NAMALWA (cell line): ENCODE measurements at regions not wholly inside any gene's neighbourhood (a gene's known extent, or its start where the extent isn't known, plus 50 kb on each side); places are given as distances from the start of the nearest gene placed in this dataset.
"Not testable (repeated sequence)": the region's sequence is repeated elsewhere in the genome, so short reads cannot be mapped to it uniquely, and the experiment has no call there.

Experiments used
- DNase-seq: peaks from one replicate; pipeline ENCODE4 v3.0.0-alpha.2; 2015; ENCODE audit warnings: low spot score

DNA sequence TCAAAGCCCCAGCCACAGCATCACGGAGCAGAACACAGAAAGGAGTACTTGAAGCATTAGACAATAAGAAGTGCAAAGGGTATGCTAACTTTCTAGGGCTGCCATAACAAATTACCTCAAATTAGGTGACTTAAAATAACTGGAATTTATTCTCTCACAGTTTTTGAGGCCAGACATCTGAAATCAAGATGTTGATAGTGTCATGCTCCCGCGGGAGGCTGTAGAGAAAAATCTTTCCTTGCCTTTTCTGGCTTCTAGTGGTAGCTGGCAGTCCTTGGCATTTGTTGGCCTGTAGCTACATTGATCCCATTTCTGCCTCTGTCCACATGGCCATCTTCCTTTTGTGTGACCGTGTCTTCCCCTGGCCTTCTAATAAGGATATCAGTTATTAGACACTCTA is 51.9 kb upstream of the SPDL1 start:
- no peak for DNase-seq

DNA sequence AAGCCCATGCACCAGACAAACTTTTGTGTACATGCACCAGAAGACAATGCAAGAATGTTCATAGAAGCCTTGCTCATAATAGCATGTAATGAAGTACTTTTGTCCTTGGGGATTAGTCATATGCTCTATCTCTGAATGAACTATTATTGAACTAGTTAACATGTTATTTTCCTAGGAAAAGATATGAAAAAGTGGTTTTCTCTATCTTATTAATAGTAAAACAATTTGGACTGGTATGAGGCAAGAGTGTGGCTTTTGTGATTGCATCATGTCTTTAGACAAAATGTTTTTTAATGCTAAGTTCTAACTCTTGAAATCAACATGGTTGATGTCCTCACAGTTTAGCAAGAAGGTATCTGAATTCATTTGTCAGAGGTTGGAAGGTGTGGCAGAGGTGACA is 55.7 kb upstream of the SPDL1 start:
- DNase-seq, result no peak

DNA sequence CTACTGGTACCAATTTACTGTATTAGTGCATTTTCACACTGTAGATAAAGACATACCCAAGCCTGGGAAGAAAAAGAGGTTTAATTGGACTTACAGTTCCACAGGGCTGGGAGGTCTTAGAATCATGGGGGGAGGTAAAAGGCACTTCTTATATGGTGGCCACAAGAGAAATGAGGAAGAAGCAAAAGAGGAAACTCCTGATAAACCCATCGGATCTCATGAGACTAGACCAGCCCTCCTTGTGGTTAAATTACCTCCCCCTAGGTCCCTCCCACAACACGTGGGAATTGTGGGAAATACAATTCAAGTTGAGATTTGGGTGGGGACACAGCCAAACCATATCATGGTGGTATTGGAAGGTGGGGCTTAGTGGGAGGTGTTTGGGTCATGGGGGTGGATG is 56.5 kb upstream of the SPDL1 start:
- DNase-seq, result no peak

DNA sequence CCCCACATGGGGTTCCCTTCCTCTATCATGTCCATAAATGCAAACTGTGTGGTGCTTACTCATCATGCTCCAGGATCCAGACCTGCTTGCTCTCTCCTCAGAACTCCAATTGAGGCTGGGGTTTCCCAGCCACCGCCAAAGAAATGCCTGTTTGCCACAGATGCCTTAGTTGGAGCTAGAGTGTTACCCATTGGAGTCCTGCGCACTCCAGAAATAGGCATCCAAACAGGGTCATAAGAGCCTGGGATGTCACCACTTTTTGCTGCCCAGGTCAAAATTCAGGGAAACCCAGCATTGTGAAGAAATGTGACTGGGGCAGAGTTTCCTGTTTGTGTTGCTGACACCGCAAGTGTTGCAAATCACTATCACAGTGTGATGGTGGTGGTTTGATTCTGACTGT is 60.7 kb upstream of the SPDL1 start:
- no peak for DNase-seq

DNA sequence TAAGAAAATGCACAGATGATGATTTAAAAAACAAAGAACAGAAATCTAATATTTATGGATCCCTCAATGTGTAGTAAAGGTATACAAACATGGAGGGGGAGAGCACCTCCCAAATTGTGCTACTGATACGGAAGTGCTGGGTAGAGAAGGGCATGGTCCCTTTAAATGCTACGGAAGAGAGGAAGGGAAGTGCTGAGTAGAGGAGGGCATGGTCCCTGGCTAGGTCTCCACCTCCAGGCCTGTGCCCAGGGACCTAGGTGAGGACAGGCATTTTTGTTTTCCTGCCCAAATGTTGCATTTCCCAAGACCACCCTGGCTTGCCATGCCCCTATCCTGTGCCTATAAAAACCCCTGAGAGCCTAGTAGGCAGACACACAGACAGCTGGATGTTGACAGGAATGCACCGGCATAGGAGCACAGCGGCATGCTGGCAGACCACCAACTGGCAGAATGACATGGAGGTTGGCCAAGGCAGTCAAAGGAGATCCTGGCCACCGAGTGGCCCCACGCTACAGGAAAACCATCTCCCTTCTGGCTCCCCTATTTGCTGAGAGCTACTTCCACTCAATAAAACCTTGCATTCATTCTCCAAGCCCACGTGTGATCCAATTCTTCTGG is 62.1 kb upstream of the SPDL1 start:
- DNase-seq, result no peak

DNA sequence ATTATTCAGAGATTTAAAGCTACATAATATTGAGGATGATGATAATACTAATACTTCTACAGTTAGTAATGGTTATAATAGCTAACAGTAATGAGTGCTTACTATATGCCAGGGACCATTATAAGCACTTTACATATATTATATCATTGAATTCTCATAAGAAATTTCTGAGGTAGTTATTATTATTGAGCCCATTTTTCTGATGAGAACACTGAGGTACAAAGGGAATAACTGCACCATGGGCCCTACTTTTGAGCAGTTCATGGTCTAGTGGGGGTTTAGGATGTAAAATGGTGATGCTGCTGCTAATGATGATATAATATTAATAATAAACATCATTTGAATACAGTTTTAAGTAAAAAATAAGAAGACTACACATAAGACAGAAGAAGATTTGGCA is 64.2 kb upstream of the SPDL1 start:
- DNase-seq, result no peak

DNA sequence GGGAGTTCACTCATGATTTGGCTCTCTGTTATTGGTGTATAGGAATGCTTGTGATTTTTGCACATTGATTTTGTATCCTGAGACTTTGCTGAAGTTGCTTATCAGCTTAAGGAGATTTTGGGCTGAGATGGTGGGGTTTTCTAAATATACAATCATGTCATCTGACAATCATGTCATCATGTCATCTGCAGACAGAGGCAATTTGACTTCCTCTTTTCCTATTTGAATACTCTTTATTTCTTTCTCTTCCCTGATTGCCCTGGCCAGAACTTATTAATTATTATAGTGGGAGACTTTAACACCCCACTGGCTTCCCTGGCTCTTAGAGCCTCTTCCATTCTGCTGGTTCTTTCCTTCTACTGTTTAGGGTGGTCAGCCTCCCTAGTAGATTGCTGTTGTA is 64.8 kb upstream of the SPDL1 start:
- DNase-seq, result not testable (repeated sequence)

DNA sequence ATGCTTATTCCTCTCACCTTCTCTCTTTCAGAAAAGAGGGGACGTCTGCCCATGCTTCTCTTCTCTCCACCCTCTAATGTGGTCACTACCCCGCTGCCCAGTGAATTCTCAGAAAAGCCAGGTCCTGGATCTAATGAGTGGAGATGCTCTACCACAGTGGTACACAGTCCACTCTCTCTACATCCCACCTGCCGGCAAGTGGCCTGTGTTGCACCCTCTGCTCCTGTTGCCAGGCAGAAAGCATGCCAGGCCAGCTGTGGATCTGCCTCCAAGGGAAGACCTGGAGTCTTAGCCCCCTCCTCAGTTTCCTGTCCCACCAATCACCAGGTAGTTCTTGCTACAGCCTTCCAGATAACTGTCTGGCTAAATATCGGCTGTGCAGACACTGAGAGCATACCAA is 71.2 kb upstream of the SPDL1 start:
- no peak for DNase-seq

DNA sequence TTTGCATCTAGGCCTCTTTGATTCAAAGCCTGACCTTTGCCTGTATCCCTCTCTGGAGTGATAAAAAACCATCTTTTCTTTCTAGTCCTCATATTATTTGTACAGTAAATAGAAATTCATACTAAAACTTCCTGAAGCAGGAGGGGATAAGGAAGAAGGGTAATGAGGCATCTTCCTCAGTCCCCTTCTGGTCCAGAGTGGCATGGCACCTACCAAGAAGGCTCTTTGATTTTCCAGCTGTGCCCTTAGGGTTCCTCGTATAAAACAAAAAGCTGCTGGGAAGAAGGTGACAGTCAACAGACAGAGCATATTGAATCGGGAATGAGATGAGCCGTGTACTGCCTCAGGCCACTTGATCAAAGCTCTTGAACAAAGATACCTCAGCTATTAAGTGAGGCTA is 71.9 kb upstream of the SPDL1 start:
- no peak for DNase-seq

DNA sequence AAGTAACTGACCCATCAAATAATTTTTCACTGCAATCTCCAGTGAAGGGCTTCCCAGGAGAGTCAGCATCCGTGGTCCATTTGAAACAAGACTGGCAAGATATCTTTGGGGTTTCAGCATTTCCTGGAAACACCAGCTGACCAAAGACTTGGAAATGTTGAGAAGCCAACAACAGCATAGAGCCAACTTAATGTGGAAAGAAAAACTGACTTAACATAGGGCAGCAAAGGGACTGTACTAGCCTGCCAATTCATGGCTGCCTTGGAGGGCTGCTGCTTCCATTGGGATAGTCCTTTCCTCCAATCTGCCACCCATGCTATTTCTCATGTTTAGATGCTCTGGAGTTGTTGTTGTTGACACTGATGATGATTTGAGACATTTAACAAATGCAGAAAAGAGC is 76.5 kb upstream of the SPDL1 start:
- DNase-seq, result no peak

DNA sequence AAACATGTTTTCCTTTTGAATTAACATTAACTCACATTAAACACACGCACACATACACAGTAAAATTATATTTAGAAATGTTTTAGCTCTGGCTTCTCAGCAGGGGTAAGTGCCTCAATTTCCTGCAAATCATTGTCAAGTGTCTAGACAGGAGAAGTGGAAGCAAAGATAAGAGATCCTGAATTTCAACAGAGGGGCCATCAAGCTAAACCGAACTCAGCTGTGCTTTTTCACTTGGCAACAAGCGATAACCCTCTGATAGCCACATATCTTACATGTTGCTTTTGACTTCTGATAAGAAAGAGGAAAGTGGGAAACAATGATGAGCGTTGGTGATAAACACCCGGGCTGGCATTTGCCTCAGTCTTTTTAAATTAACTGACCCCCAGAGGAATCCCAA is 79.7 kb upstream of the SPDL1 start:
- no peak for DNase-seq

DNA sequence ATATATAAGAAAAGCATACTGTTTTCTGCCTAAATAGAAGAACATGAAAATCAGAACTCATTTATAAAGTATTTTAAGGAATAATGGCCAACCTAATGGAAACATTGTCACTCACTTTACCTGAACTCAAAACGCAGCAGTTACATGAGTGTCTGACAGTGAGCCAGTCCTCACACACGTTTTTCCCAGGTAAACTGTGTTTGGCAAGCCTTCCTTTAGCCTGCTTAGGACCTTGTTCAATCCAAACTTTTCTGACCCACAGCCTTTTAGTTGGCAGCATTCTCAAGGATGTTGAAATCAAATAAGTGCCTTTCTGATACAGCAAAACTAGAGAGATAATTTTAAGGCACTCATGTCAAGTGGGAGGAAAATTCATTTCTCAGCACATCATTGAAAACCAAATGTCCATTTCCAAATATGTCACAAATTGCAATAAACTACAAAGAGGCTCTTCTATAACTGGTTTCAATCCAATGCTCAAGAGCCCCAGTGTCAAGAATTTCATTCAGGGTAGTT is 83.5 kb upstream of the SPDL1 start:
- DNase-seq, result no peak

DNA sequence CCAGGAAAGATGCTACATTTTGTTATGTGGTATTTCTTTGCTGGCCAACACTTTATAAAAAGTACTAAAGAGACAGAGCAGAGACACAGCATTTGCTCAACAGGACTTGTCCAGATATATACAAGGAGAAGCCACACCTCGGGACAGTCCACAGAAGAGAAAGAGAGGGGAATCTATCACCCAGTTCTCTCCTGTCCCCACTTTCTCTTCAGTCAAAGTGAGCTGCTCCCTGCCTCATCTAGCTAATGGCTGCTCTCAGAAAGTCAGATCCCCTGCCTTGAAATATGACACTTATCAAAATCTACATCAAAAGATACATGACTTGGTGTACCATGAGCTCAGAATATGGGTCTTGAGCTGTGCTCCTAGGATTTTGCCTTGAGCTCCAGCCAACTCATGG is 86.7 kb upstream of the SPDL1 start:
- no peak for DNase-seq

DNA sequence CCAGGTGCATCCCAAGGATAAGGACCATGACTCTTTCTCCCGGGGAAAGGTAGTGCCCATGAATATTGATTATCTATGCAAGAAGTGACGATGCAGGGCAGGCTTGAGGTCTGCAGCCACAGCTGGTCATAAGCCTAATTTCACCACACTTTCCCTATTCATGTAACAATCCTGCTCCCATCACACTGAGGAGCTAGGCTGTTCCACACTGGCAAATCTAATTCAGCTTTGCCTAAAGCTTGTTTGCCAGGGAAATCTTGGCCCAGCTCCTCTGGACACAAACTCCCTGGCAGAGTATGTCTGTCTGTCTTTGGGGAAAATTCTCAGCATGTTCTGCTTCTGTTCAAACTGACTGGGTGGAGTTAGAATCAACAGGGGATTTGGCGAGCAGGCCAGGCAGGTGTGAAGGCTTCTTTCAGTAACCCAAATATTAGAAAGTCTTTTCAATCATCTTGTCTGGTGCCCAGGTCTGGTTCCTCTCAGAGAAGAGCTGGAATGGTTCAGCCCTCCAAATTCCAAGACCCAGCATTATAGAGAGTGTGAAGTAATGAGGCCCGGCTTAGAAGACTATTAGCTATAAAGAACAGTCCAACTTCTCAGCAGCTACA is 88.5 kb upstream of the SPDL1 start:
- DNase-seq, result no peak

DNA sequence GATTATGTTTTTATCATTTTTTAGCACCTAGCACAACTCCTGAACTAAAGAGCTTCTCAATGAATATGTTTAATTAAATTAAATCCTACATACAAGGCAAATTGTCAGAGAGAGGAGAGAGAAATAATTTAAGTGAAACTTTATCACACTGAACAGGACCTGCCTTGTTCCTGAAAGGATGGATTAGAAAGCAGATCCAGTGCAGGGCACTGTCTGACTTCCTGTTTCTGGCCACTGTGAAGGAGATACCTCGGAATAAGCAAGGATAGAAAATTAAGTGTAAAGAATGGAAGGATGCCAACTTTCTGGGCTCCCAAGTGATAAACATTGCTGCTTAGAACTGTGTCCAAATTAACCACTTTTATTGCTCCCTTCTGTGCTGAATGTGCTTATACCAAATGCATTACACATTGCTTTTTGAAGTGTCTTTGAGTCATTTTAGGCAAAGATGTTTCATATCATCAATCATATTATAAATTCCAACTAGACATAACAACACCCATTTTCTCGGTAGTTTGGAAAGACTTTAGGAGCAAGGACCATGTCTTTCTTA is 89.1 kb upstream of the SPDL1 start:
- no peak for DNase-seq

DNA sequence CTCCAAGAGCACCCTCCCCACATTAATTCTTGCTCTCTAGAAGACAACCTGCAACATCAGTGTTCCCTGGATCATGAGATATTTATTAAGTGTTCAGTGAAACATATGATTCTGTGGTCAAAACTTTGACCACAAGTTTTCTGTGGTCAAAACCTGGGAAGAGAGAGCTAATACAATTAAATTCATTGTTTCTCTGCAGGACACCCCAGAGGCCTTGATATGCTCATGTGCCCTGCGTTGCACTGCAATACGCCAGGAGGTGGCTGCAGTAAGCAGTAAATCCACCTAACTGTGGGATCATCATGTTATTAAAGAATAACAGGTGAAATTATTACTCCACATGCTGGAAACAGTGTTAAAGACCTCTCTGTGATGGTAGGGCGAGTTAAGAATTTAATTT is 109.3 kb upstream of the SPDL1 start:
- DNase-seq, result peak; percentile 4

DNA sequence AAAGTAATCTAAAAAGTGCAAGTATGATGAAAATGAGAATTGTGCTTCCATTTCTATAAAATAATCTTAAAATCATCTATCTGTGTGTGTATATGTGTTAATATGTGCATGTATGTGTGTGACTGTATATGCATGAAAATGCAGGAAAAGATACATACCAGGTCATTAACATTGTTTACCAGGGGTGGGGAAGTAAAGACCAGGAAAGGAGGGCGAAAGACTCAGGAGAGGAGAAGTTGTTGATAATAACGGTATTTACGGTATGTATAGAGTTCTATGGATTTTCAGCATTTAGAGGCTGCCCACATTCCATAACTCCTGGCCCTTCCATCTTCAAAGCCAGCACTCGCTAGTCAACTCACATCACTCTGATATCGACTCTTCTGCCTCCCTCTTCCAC is 111.0 kb upstream of the SPDL1 start:
- no peak for DNase-seq

DNA sequence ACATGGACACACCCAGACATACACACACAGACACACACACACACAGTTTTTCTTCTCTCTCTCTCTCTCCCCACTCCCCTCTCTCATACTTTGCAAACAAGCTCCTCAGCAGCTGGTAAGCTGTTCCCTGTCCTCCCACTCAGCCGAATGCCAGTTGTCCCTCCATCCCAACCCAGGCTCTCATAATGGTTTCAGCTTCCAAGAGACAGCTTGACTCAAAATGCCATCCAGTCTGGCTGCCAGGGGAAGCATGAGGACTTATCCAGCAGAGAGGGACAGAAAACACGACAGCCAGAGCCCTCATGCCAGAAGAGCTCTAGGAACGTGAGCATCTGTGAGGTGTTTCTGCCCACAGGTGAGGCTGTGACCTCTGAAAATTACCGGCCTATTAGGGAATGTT is 112.6 kb upstream of the SPDL1 start:
- no peak for DNase-seq

DNA sequence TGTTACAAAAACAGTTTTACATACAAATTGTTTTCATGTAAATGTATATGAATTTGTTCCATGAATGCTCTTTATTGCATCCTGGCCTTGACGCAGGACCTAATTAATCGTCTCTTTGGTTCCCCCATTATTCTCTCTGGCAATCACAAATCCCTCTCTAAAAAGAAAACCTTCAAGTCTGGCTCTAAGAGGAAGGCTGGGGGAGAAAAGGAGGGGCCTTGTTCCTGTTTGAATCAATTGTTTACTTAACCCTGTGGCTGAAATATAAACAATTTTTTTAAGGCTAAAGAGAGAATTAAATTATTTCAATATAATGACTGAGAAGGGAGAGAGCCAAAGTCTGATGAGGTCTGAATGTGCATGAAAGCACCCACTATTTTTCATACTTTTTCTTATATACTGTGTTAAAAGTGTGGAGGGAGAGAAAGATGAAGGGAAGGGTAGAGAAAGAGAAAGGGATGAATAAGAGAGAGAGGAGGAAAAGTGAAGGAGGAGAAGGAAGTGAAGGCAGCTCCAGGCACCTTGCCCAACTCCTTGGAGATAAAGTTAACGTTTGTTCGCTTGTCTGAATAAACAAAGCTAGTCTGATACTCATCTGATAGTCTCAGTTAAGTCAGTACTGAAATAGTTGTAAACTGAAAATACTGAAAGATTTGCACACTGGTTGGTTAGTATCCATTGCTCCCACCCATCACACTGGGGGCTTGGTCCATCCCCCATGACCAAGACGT is 116.4 kb upstream of the SPDL1 start:
- no peak for DNase-seq

DNA sequence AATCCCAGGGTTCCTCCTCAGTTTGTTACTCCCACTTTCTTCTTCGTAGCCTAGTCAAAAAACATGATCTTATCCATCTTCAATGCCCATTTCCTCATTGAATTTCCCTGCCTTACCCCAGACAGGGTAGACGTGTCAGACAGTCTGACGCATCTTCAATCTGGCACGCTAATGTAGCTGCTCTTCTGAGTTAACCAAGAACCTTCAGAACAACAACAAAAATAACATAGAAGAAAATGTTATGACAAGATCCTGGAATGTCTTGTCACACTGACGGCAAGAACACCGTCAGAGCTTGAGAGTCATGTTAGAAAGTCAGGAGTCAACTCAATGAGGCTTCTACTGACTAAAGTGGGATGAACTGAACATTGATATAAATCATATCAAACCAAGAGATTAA is 122.7 kb upstream of the SPDL1 start:
- no peak for DNase-seq

DNA sequence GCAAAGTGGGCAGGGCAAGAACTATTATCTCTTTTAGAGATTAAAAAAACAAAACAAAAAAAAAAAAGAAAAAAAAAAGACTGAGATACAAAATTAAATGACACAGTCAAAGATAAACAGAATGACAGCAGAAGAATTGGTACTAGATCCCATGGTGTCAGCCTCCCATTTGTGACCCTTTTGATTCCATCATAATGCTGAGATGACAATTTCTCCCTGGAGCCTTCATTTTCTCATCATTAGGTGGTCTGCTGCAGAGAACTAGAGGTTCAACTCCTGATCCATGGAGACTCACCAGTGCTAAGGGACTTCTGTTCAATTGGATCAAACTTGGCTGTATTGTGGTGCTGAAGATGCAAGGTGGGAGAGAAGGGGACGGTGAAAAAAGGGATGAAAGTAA is 123.5 kb upstream of the SPDL1 start:
- DNase-seq, result no peak

DNA sequence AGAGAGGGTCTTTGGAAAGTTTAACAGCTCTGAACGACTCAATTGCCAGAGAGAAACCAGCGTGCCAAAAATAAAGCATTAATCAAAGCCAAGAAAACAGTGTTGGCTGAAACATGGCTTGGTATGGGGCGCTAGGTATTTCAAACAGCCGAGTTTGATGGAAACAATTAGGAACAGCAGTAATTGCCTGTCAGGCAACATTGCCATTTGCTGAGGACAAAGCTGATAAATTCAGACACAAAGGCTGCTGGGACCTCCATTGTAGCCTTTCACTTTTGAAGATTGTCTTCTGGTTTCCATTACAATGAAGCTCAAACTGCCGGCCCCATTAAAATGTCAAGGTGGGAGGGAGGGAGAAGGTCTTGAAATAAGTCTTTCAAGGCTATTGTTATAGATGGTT is 125.4 kb upstream of the SPDL1 start:
- no peak for DNase-seq

DNA sequence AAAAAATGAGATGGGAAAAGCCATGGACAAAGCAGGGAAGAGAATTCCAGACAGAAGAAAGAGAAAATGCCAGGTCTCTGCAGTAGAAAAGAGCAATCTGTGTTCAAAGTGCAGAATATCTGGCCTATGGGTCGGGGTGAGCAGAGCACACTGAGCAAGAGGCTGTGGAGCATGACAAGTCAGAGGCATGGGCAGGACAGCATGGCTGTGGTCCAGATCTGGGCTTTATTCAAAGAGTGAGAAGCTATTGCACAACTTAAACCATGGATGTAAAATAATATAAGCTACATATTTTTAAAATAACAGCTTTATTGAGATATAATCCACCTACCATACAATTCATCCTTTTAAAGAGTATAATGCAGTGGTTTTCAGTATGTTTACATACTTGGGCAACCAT is 133.1 kb upstream of the SPDL1 start:
- DNase-seq, result no peak
